ENCODE measurements at regions not wholly inside any gene's neighbourhood (a gene's known extent, or its start where the extent isn't known, plus 50 kb on each side); places are given as distances from the start of the nearest gene placed in this dataset.

GRCh38 chr12:116442946-116443345 is 116.2 kb upstream of the MAP1LC3B2 start (continued):
- no peak for TF ChIP-seq ZBED4 (CRISPR knock-in tag; IDR thresholded peaks at IDR 0.05; ENCODE audit: borderline replicate concordance)

GRCh38 chr12:116443821-116444589 is 115.2 kb upstream of the MAP1LC3B2 start:
- H3K27ac ChIP-seq (ENCODE audit: extremely low read length, insufficient read depth, low read length): no peak overlapping the region
- no peak overlapping the region for H3K9ac ChIP-seq (ENCODE audit: insufficient read depth, low read depth, low read length)
- DNase-seq (ENCODE audit: low spot score): no peak
- TF ChIP-seq ZNF605 (CRISPR knock-in tag; IDR thresholded peaks at IDR 0.05): no peak
- no peak for TF ChIP-seq MXD4 (CRISPR knock-in tag; IDR thresholded peaks at IDR 0.05)
- TF ChIP-seq REL (CRISPR knock-in tag; conservative IDR thresholded peaks at IDR 0.05): no peak
- no peak for TF ChIP-seq HMG20A (CRISPR knock-in tag; IDR thresholded peaks at IDR 0.05; ENCODE audit: borderline replicate concordance)
- no peak for TF ChIP-seq AKAP8 (CRISPR knock-in tag; IDR thresholded peaks at IDR 0.05)
- no peak for TF ChIP-seq KMT2A (CRISPR knock-in tag; IDR thresholded peaks at IDR 0.05)
- TF ChIP-seq ELF4 (CRISPR knock-in tag; IDR thresholded peaks at IDR 0.05; ENCODE audit: borderline replicate concordance): no peak
- TF ChIP-seq SMC3 (IDR thresholded peaks at IDR 0.05; ENCODE audit: low read length): no peak
- TF ChIP-seq ZNF766 (CRISPR knock-in tag; IDR thresholded peaks at IDR 0.05; ENCODE audit: borderline replicate concordance): no peak
- no peak for TF ChIP-seq GATAD2A (CRISPR knock-in tag; IDR thresholded peaks at IDR 0.05)
- POLR2A ChIA-PET: no interaction called here
- H3K27me3 ChIP-seq (ENCODE audit: control insufficient read depth in 1 of 2, insufficient read depth in 2 of 2, low read length in 2 of 2): peaks cover 0 to 8% of the 10 kb centered on the region in 2 experiments; a peak in 2 of 5 replicates
- H4K20me1 ChIP-seq (ENCODE audit: insufficient read depth, low read length): no peaks in the 10 kb centered on the region
- no peaks in the 10 kb centered on the region for H3K9me3 ChIP-seq (ENCODE audit: low read length)
- CTCF ChIA-PET (ENCODE audit: low intra/inter-chr PET ratio, low total read pairs): no interaction called here
- no peaks in the 10 kb centered on the region for H3K36me3 ChIP-seq (replicated peaks in 1 of 2; ENCODE audit: control insufficient read depth in 1 of 2, insufficient read depth in 2 of 2, low read length in 2 of 2)
- no TSS peak for BruUV-seq (replicated peaks)
- H2AFZ ChIP-seq (ENCODE audit: low read length): no peak overlapping the region
- WGBS (ENCODE audit: low lambda C conversion rate): 66% methylated on average over 16 of the region's 16 CpGs
- in situ Hi-C loops (cut with HindIII; ENCODE audit: extremely low pct_ligation_motif_present, low pct_unique_long_range_greater_than_20kb) (no loop called here), intact Hi-C loops (cut with micrococcal nuclease; ENCODE audit: unreplicated experiment) (no loop called here)
- peaks cover 9% of the 10 kb centered on the region; the same call in 1 of the 2 replicates for H3K4me1 ChIP-seq (ENCODE audit: insufficient read depth, low read length)
- FAIRE-seq: no peak
- H3K4me3 ChIP-seq (replicated peaks in 1 of 3; ENCODE audit: insufficient read depth in 1 of 3, low read depth in 2 of 3, low read length in 3 of 3): no peak overlapping the region
- no peak overlapping the region for H3K4me2 ChIP-seq (ENCODE audit: low read depth, low read length)
- no peak for ATAC-seq
- H3K79me2 ChIP-seq (ENCODE audit: insufficient read depth, low read length): no peaks in the 10 kb centered on the region
